Endothelial cell of umbilical vein (primary cell): ENCODE measurements at regions not wholly inside any gene's neighbourhood (a gene's known extent, or its start where the extent isn't known, plus 50 kb on each side); places are given as distances from the start of the nearest gene placed in this dataset.

Experiments used
- BruUV-seq: library from RNA; stranded (reverse); fragments of 400-500 nt; replicated peaks from 2 replicates; lab custom pipeline; 2021; lab: Mats Ljungman, UMichigan
- CTCF ChIA-PET: fragments of 300-600, 350-600 bp; sonication (Branson Sonifier 250); formaldehyde crosslinking; loops from one replicate; lab custom pipeline; 2021; ENCODE audit warnings: antibody characterized with exemption, inconsistent platforms; lab: Charles Lee
- POLR2A ChIA-PET: fragments of 300-600, 350-600 bp; sonication (Branson Sonifier 250); formaldehyde crosslinking; loops from one replicate; lab custom pipeline; 2021; ENCODE audit warnings: antibody characterized with exemption, inconsistent platforms; lab: Charles Lee
- DNase-seq: peaks from one replicate; pipeline ENCODE4 v3.0.0-alpha.2; 2011; ENCODE audit warnings: low read depth, low spot score
- FAIRE-seq: peaks from 2 replicates; lab custom pipeline; 2011; peaks lifted over from hg19 to GRCh38; lab: Jason Lieb, UNC
- H2AFZ ChIP-seq: 2 replicates; pipeline ENCODE4 v1.6.0; 2012; ENCODE audit warnings: low read depth, low read length, control low read depth, inconsistent platforms
- H3K27ac ChIP-seq: 2 replicates; pipeline ENCODE4 v1.5.1; 2011; ENCODE audit warnings: low read depth, mild to moderate bottlenecking, control low read depth, low read length, moderate library complexity; ENCODE audit not compliant: insufficient read depth
- H3K27me3 ChIP-seq, 2 experiments: 2 replicates each; pipeline versions ENCODE4 v1.6.0 to v1.6.1; 2011; ENCODE audit warnings: low read length in 2 of 2, mixed read lengths in 1 of 2; ENCODE audit not compliant: control insufficient read depth in 2 of 2, insufficient read depth in 2 of 2
- H3K36me3 ChIP-seq, 2 experiments: 2 replicates in 1 of 2; 3 replicates in 1 of 2; pipeline ENCODE4 v1.5.1; 2011; ENCODE audit warnings: low read length in 2 of 2, mild to moderate bottlenecking in 1 of 2, moderate library complexity in 1 of 2; ENCODE audit not compliant: control insufficient read depth in 2 of 2, insufficient read depth in 2 of 2; ENCODE audit errors: extremely low read depth in 1 of 2
- H3K4me1 ChIP-seq: 3 replicates; pipeline ENCODE4 v1.5.1; 2011; ENCODE audit warnings: mild to moderate bottlenecking, low read length; ENCODE audit not compliant: control insufficient read depth, insufficient read depth; ENCODE audit errors: extremely low read depth
- H3K4me2 ChIP-seq: 2 replicates; pipeline ENCODE4 v1.6.1; 2011; ENCODE audit warnings: low read length, control low read depth, mixed read lengths; ENCODE audit not compliant: insufficient read depth
- H3K4me3 ChIP-seq, 3 experiments: fragments of 200-600 bp in 1 of 3; sonication (generic), shearing (Covaris generic) in 1 of 3; replicated peaks in 1 of 3; 2 replicates each; pipeline ENCODE4 v1.5.1; 2011 to 2016; ENCODE audit warnings: control low read depth in 3 of 3, low read length in 3 of 3, mild to moderate bottlenecking in 2 of 3, inconsistent platforms in 1 of 3, low read depth in 1 of 3, moderate library complexity in 1 of 3; ENCODE audit not compliant: insufficient read depth in 1 of 3
- H3K79me2 ChIP-seq: 2 replicates; pipeline ENCODE4 v1.6.0; 2012; ENCODE audit warnings: low read length, inconsistent platforms; ENCODE audit not compliant: control insufficient read depth, insufficient read depth
- H3K9ac ChIP-seq: replicated peaks from 2 replicates; pipeline ENCODE3; 2011; ENCODE audit warnings: low read length, control low read depth; ENCODE audit not compliant: insufficient read depth; ENCODE audit errors: extremely low read depth
- H3K9me1 ChIP-seq: replicated peaks from 3 replicates; pipeline ENCODE4 v1.6.0; 2011; ENCODE audit warnings: mild to moderate bottlenecking, low read length; ENCODE audit not compliant: control insufficient read depth, insufficient read depth; ENCODE audit errors: extremely low read depth
- H3K9me3 ChIP-seq: replicated peaks from 2 replicates; pipeline ENCODE4 v1.5.1; 2012; ENCODE audit warnings: low read length, inconsistent platforms; ENCODE audit not compliant: control insufficient read depth, insufficient read depth
- H4K20me1 ChIP-seq: replicated peaks from 2 replicates; pipeline ENCODE3; 2011; ENCODE audit warnings: mild to moderate bottlenecking, low read length; ENCODE audit not compliant: control insufficient read depth, insufficient read depth; ENCODE audit errors: extremely low read depth
- EZH2 ChIP-seq: IDR thresholded peaks from 2 replicates; pipeline ENCODE4 v1.6.1; 2012; ENCODE audit warnings: borderline replicate concordance, low read depth, mild to moderate bottlenecking, moderate library complexity, low read length, inconsistent platforms; ENCODE audit not compliant: severe bottlenecking
- FOS ChIP-seq: IDR thresholded peaks from 2 replicates; pipeline ENCODE4 v1.6.1; 2011; ENCODE audit warnings: mild to moderate bottlenecking, low read length, moderate library complexity, borderline replicate concordance; ENCODE audit not compliant: insufficient read depth
- GATA2 ChIP-seq: IDR thresholded peaks from 2 replicates; pipeline ENCODE4 v1.7.0; 2011; ENCODE audit warnings: low read depth, mild to moderate bottlenecking, moderate library complexity, mixed read lengths, low read length; ENCODE audit not compliant: insufficient read length, insufficient read depth
- JUN ChIP-seq: IDR thresholded peaks from 2 replicates; pipeline ENCODE4 v1.6.1; 2011; ENCODE audit warnings: borderline replicate concordance, low read depth; ENCODE audit not compliant: insufficient read length, insufficient read depth
- MYC ChIP-seq: IDR thresholded peaks from one replicate; pipeline ENCODE4 v1.6.1; 2011; ENCODE audit warnings: mild to moderate bottlenecking, low read depth, low read length
- POLR2A ChIP-seq: IDR thresholded peaks from 2 replicates; pipeline ENCODE4 v1.6.1; 2012; ENCODE audit warnings: low read depth, mild to moderate bottlenecking, control low read depth, low read length
- POLR2AphosphoS5 ChIP-seq: IDR thresholded peaks from 2 replicates; pipeline ENCODE4 v1.6.1; 2012; ENCODE audit warnings: low read depth, mild to moderate bottlenecking, control low read depth, low read length, moderate library complexity; ENCODE audit not compliant: insufficient read depth
- dilution Hi-C: fragments of 300-500 bp; cut with MboI; formaldehyde crosslinking; loops from one replicate; pipeline ENCODE4 v1.15.0; 2019; ENCODE audit warnings: low sequenced_read_pairs; ENCODE audit not compliant: extremely low pct_ligation_motif_present
- intact Hi-C: fragments of 100-400 bp; cut with micrococcal nuclease; formaldehyde crosslinking; loops from one replicate; pipeline ENCODE4 v1.10.0; 2022
- TF ChIP-seq, protein P1 (sequence below): IDR thresholded peaks from 2 replicates; pipeline ENCODE4 v1.6.1; 2011; ENCODE audit not compliant: insufficient read depth, insufficient read length
- TF ChIP-seq, protein P2 (sequence below), 2 donors: IDR thresholded peaks; 1 replicate in 1 of 2; 2 replicates in 1 of 2; pipeline ENCODE4 v1.5.1; 2011; ENCODE audit warnings: low read length in 2 of 2, mild to moderate bottlenecking in 2 of 2, moderate library complexity in 2 of 2, control low read depth in 1 of 2, inconsistent platforms in 1 of 2, low read depth in 1 of 2; ENCODE audit not compliant: insufficient read depth in 1 of 2; ENCODE audit errors: extremely low read depth in 1 of 2

DNA sequence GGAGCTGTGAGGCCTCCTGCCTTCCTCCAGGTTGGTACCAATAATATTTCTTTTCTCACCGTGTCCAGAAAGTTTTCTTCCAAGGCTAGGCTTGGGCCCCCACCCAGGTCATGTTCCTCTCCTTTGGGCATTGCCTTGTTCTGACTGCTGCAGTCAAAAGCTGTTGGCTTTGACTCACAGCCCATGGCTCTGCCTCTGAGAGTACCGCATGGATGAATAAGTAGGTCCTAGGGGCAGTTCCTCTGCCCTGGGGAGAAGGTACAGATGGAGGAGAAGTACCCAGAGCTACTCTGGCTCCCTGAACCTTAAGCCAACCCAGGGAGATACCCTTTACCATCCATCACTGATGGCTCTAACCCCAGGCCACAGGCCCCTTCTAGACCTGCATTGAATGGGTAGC, 115.0 kb downstream of the NAV1 start:
- dilution Hi-C loops (no loop called here), intact Hi-C loops (no loop called here)
- no TSS peak for BruUV-seq
- no peaks in the 10 kb centered on the region for H4K20me1 ChIP-seq
- H3K36me3 ChIP-seq = no peaks in the 10 kb centered on the region
- peaks cover 70% of the 10 kb centered on the region for H3K79me2 ChIP-seq
- peaks cover 19% of the 10 kb centered on the region for H3K4me1 ChIP-seq
- POLR2A ChIA-PET = no interaction called here
- no peak overlapping the region for H3K4me2 ChIP-seq
- H3K27me3 ChIP-seq = no peaks in the 10 kb centered on the region
- no peak overlapping the region for H3K27ac ChIP-seq
- CTCF ChIA-PET = interaction anchor here (1.4 kb wide), 1 partner anchor 139 kb away, joined by 3 read pairs; no protein-coding TSS in a partner anchor
- no peak overlapping the region for H3K9ac ChIP-seq
- FAIRE-seq (no peak), DNase-seq (no peak)
- TF ChIP-seq, protein P1, sequence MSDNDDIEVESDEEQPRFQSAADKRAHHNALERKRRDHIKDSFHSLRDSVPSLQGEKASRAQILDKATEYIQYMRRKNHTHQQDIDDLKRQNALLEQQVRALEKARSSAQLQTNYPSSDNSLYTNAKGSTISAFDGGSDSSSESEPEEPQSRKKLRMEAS = no peak
- no peak for TF ChIP-seq MYC
- H2AFZ ChIP-seq = no peak overlapping the region
- H3K4me3 ChIP-seq = no peak overlapping the region
- no peaks in the 10 kb centered on the region for H3K9me1 ChIP-seq
- H3K9me3 ChIP-seq = no peaks in the 10 kb centered on the region

DNA sequence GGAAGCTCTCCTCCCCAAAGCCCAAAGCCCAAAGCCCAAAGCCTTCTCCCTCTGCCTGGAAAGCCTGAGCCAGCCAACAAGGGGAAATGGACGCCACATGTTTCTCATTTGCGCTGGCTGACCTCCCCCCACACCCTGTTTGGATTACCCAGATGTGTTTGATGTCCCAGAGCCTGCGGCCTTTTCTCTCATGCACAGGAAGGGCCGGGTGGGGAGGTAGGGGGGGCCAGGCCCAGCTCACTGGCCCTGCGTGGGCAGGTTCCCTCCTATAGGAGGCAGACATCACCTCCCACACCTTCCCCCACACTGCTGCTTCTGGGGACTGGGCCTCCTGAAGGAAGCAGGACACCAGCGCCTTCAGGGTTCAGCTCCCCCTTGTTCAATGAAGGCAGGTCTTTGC, 116.3 kb downstream of the NAV1 start:
- Histone ChIP-seq H3K79me2 (peaks cover 69% of the 10 kb centered on the region), H3K4me2 (no peak overlapping the region), H3K4me1 (peaks cover 7% of the 10 kb centered on the region), H3K9me3 (no peaks in the 10 kb centered on the region), H3K36me3 (peaks cover 0 to 2% of the 10 kb centered on the region in 2 experiments), H2AFZ (no peak overlapping the region), H4K20me1 (no peaks in the 10 kb centered on the region), H3K9ac (no peak overlapping the region), H3K27ac (no peak overlapping the region), H3K27me3 (no peaks in the 10 kb centered on the region), H3K4me3 (no peak overlapping the region), H3K9me1 (no peaks in the 10 kb centered on the region)
- intact Hi-C loops = no loop called here
- TF ChIP-seq POLR2A = no peak
- TF ChIP-seq JUN = no peak
- TF ChIP-seq MYC = no peak
- TF ChIP-seq, protein P2, sequence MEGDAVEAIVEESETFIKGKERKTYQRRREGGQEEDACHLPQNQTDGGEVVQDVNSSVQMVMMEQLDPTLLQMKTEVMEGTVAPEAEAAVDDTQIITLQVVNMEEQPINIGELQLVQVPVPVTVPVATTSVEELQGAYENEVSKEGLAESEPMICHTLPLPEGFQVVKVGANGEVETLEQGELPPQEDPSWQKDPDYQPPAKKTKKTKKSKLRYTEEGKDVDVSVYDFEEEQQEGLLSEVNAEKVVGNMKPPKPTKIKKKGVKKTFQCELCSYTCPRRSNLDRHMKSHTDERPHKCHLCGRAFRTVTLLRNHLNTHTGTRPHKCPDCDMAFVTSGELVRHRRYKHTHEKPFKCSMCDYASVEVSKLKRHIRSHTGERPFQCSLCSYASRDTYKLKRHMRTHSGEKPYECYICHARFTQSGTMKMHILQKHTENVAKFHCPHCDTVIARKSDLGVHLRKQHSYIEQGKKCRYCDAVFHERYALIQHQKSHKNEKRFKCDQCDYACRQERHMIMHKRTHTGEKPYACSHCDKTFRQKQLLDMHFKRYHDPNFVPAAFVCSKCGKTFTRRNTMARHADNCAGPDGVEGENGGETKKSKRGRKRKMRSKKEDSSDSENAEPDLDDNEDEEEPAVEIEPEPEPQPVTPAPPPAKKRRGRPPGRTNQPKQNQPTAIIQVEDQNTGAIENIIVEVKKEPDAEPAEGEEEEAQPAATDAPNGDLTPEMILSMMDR (IDR thresholded peaks at IDR 0.05; ENCODE audit: extremely low read depth in 1 of 2, insufficient read depth in 1 of 2, low read depth in 1 of 2, low read length in 2 of 2) = no peak
- TF ChIP-seq POLR2AphosphoS5 = no peak
- TF ChIP-seq GATA2 = no peak
- TF ChIP-seq FOS = no peak
- TF ChIP-seq, protein P1 = no peak
- TF ChIP-seq EZH2 = no peak
- dilution Hi-C loops = no loop called here
- BruUV-seq = no TSS peak
- no peak for FAIRE-seq
- ChIA-PET POLR2A (no interaction called here), CTCF (interaction anchor here (1.1 to 1.6 kb wide), 5 partner anchors 9 to 138 kb away, joined by 3 to 4 read pairs (median 3); no protein-coding TSS in a partner anchor)
- no peak for DNase-seq
